Hepatocyte (in vitro differentiated cells): ENCODE measurements at regions not wholly inside any gene's neighbourhood (a gene's known extent, or its start where the extent isn't known, plus 50 kb on each side); places are given as distances from the start of the nearest gene placed in this dataset.
"Not testable (repeated sequence)": the region's sequence is repeated elsewhere in the genome, so short reads cannot be mapped to it uniquely, and the experiment has no call there.

Experiments used
- DNase-seq: peaks from one replicate; pipeline ENCODE4 v3.0.0-alpha.2; 2016; ENCODE audit warnings: low spot score
- H2AFZ ChIP-seq: fragments of 200-600 bp; sonication (generic); 2 replicates; pipeline ENCODE4 v1.6.0; 2016; ENCODE audit warnings: antibody characterized with exemption, mild to moderate bottlenecking
- H3K27ac ChIP-seq: fragments of 200-600 bp; sonication (generic); 2 replicates; pipeline ENCODE4 v1.5.1; 2016; ENCODE audit warnings: mild to moderate bottlenecking
- H3K27me3 ChIP-seq: fragments of 200-600 bp; sonication (generic); 2 replicates; pipeline ENCODE4 v1.6.1; 2016
- H3K36me3 ChIP-seq: fragments of 200-600 bp; sonication (generic); replicated peaks from 2 replicates; pipeline ENCODE4 v1.5.1; 2016; ENCODE audit warnings: low read depth; ENCODE audit not compliant: insufficient read depth
- H3K4me1 ChIP-seq: fragments of 200-600 bp; sonication (generic); 2 replicates; pipeline ENCODE4 v1.5.1; 2016; ENCODE audit warnings: mild to moderate bottlenecking, moderate library complexity; ENCODE audit not compliant: insufficient read depth
- H3K4me2 ChIP-seq: fragments of 200-600 bp; sonication (generic); 2 replicates; pipeline ENCODE4 v1.6.0; 2016
- H3K4me3 ChIP-seq: fragments of 200-600 bp; sonication (generic); 2 replicates; pipeline ENCODE4 v1.5.1; 2016; ENCODE audit warnings: mild to moderate bottlenecking
- H3K79me2 ChIP-seq: fragments of 200-600 bp; sonication (generic); 2 replicates; pipeline ENCODE4 v1.6.0; 2017; ENCODE audit warnings: mild to moderate bottlenecking
- H3K9me2 ChIP-seq: fragments of 200-600 bp; sonication (generic); replicated peaks from 2 replicates; pipeline ENCODE4 v1.6.0; 2017; ENCODE audit warnings: mild to moderate bottlenecking; ENCODE audit not compliant: insufficient read depth
- H3K9me3 ChIP-seq: fragments of 200-600 bp; sonication (generic); 2 replicates; pipeline ENCODE4 v1.5.1; 2016; ENCODE audit warnings: low read depth, mild to moderate bottlenecking
- H4K20me1 ChIP-seq: fragments of 200-600 bp; sonication (generic); 2 replicates; pipeline ENCODE4 v1.6.0; 2016; ENCODE audit warnings: mild to moderate bottlenecking; ENCODE audit not compliant: insufficient read depth, poor library complexity, severe bottlenecking
- CTCF ChIP-seq: fragments of 200-600 bp; sonication (generic); IDR thresholded peaks from 2 replicates; pipeline ENCODE4 v1.5.1; 2016; ENCODE audit warnings: antibody characterized with exemption, mild to moderate bottlenecking; ENCODE audit not compliant: poor library complexity
- EZH2 ChIP-seq: fragments of 200-600 bp; sonication (generic); IDR thresholded peaks from 2 replicates; pipeline ENCODE4 v1.6.1; 2016; ENCODE audit warnings: antibody characterized with exemption, mild to moderate bottlenecking, borderline replicate concordance
- EZH2phosphoT487 ChIP-seq: fragments of 200-600 bp; sonication (generic); IDR thresholded peaks from one replicate; pipeline ENCODE4 v1.6.1; 2018; ENCODE audit warnings: antibody characterized with exemption, mild to moderate bottlenecking, low read depth, moderate library complexity; ENCODE audit not compliant: unreplicated experiment, severe bottlenecking
- WGBS: methylation state at CpG from one replicate; pipeline ENCODE4 v1.1.6; 2016; ENCODE audit warnings: low lambda C conversion rate; ENCODE audit errors: missing lambda C conversion rate; 5-methylcytosine and 5-hydroxymethylcytosine counted together

GRCh38 chr11:98507208-98507607, 513.5 kb upstream of the CNTN5 start:
- Histone ChIP-seq H3K27ac (no peak overlapping the region), H2AFZ (no peak overlapping the region), H3K79me2 (no peaks in the 10 kb centered on the region), H4K20me1 (no peaks in the 10 kb centered on the region), H3K4me2 (no peak overlapping the region), H3K4me1 (no peaks in the 10 kb centered on the region), H3K9me2 (no peaks in the 10 kb centered on the region), H3K9me3 (no peaks in the 10 kb centered on the region), H3K27me3 (no peaks in the 10 kb centered on the region), H3K4me3 (no peak overlapping the region), H3K36me3 (no peaks in the 10 kb centered on the region)
- TF ChIP-seq CTCF (no peak), EZH2 (no peak), EZH2phosphoT487 (no peak)
- DNase-seq, result no peak

- Histone ChIP-seq H3K4me3 (no peak overlapping the region), H4K20me1 (no peaks in the 10 kb centered on the region), H3K27ac (no peak overlapping the region), H3K9me3 (no peaks in the 10 kb centered on the region), H3K79me2 (no peaks in the 10 kb centered on the region), H2AFZ (no peak overlapping the region), H3K4me2 (no peak overlapping the region), H3K27me3 (no peaks in the 10 kb centered on the region), H3K9me2 (no peaks in the 10 kb centered on the region), H3K36me3 (no peaks in the 10 kb centered on the region), H3K4me1 (no peaks in the 10 kb centered on the region)
- DNase-seq, result no peak
- TF ChIP-seq EZH2 (no peak), EZH2phosphoT487 (no peak), CTCF (no peak)
Observed at GRCh38 chr11:98512938-98513337, 507.8 kb upstream of the CNTN5 start.

GRCh38 chr11:98531576-98531975, 489.2 kb upstream of the CNTN5 start:
- no peaks in the 10 kb centered on the region for H3K27me3 ChIP-seq
- H3K9me2 ChIP-seq, result no peaks in the 10 kb centered on the region
- H2AFZ ChIP-seq, result no peak overlapping the region
- no peak overlapping the region for H3K4me2 ChIP-seq
- H4K20me1 ChIP-seq, result no peaks in the 10 kb centered on the region
- H3K27ac ChIP-seq, result no peak overlapping the region
- 88% methylated on average over 1 of the region's 1 CpG for WGBS
- no peaks in the 10 kb centered on the region for H3K4me1 ChIP-seq
- H3K9me3 ChIP-seq, result no peaks in the 10 kb centered on the region
- no peaks in the 10 kb centered on the region for H3K36me3 ChIP-seq
- TF ChIP-seq EZH2phosphoT487 (no peak), CTCF (no peak), EZH2 (no peak)
- no peaks in the 10 kb centered on the region for H3K79me2 ChIP-seq
- no peak for DNase-seq
- H3K4me3 ChIP-seq, result no peak overlapping the region

DNA sequence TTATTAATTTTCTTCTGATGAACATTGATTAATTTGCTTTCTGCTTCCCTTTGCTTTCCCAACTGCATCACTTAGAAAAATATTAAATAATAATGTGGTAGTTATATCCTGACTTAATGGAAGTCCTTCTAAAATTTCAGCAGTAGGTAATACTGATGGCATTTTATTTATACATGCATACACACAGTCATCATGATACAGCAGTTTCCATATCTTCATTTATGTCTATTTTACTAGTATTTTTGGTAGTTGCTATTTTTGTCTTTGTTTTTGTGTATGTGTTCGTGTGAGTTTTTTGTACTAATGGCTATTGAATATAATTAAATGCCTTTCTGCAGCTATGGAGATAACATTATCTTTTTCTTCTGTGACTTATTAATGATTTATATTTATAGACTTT, 484.7 kb upstream of the CNTN5 start:
- no peaks in the 10 kb centered on the region for H3K79me2 ChIP-seq
- WGBS, result 75% methylated on average over 1 of the region's 1 CpG
- H3K36me3 ChIP-seq, result no peaks in the 10 kb centered on the region
- H3K4me2 ChIP-seq, result no peak overlapping the region
- no peak overlapping the region for H3K27ac ChIP-seq
- no peak overlapping the region for H2AFZ ChIP-seq
- H3K9me2 ChIP-seq, result no peaks in the 10 kb centered on the region
- no peaks in the 10 kb centered on the region for H3K9me3 ChIP-seq
- H3K4me3 ChIP-seq, result no peak overlapping the region
- H4K20me1 ChIP-seq, result no peaks in the 10 kb centered on the region
- H3K27me3 ChIP-seq, result no peaks in the 10 kb centered on the region
- DNase-seq, result no peak
- TF ChIP-seq EZH2phosphoT487 (no peak), EZH2 (no peak), CTCF (no peak)
- no peaks in the 10 kb centered on the region for H3K4me1 ChIP-seq

DNA sequence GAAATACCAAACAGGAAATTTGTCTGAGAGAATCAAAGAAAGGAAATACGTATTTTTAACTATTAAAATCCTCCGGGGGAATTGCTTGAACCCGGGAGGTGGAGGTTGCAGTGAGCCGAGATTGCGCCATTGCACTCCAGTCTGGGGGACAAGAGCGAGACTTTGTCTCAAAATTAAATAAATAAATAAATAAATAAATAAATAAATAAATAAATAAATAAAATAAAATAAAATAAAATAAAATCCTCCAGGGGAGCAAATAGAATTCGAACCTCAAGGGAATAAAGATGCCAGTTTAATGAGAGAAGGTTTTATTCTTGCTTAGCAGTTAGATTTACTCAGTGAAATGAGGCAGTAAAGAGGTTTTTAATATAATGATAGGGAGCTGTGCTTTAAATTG, 482.4 kb upstream of the CNTN5 start:
- not testable (repeated sequence) for H2AFZ ChIP-seq, H3K27ac ChIP-seq, H3K9me2 ChIP-seq, H4K20me1 ChIP-seq, DNase-seq, H3K4me3 ChIP-seq, H3K4me1 ChIP-seq, H3K79me2 ChIP-seq, H3K9me3 ChIP-seq, H3K27me3 ChIP-seq, H3K4me2 ChIP-seq, H3K36me3 ChIP-seq
- 91% methylated on average over 7 of the region's 7 CpGs for WGBS
